OCI-LY7 (cell line): ENCODE measurements at regions not wholly inside any gene's neighbourhood (a gene's known extent, or its start where the extent isn't known, plus 50 kb on each side); places are given as distances from the start of the nearest gene placed in this dataset.

ENCODE experiments used
- BruUV-seq: library from RNA; stranded (reverse); fragments of 400-500 nt; replicated peaks from 2 replicates; lab custom pipeline; 2021; lab: Mats Ljungman, UMichigan
- CTCF ChIA-PET: fragments of 300-600 bp; sonication (Branson Sonifier 250); formaldehyde crosslinking; loops from one replicate; lab custom pipeline; 2022; ENCODE audit warnings: antibody characterized with exemption; ENCODE audit not compliant: unreplicated experiment; lab: Charles Lee
- POLR2A ChIA-PET: fragments of 300-600 bp; sonication (Branson Sonifier 250); formaldehyde crosslinking; loops from one replicate; lab custom pipeline; 2022; ENCODE audit warnings: antibody characterized with exemption; lab: Charles Lee
- DNase-seq: peaks from one replicate; pipeline ENCODE4 v3.0.0-alpha.2; 2015; ENCODE audit warnings: low spot score
- H2AFZ ChIP-seq: fragments of 200-600 bp; sonication (generic), shearing (Covaris generic); 2 replicates; pipeline ENCODE4 v1.6.1; 2014; ENCODE audit warnings: mild to moderate bottlenecking, antibody characterized with exemption, low read length, moderate library complexity
- H3K27ac ChIP-seq: fragments of 200-600 bp; sonication (generic); 2 replicates; pipeline ENCODE4 v1.5.1; 2014; ENCODE audit warnings: mixed run types, low read depth, mild to moderate bottlenecking, moderate library complexity, low read length, inconsistent platforms; ENCODE audit not compliant: poor library complexity, severe bottlenecking
- H3K36me3 ChIP-seq: fragments of 200-600 bp; sonication (generic); 2 replicates; pipeline ENCODE4 v1.6.1; 2014; ENCODE audit warnings: mild to moderate bottlenecking, antibody characterized with exemption, low read length, moderate library complexity, mixed read lengths; ENCODE audit not compliant: insufficient read depth
- H3K4me1 ChIP-seq: fragments of 200-600 bp; sonication (generic); 2 replicates; pipeline ENCODE4 v1.5.1; 2014; ENCODE audit warnings: mild to moderate bottlenecking, low read length; ENCODE audit not compliant: insufficient read depth, poor library complexity, severe bottlenecking
- H3K4me2 ChIP-seq: fragments of 200-600 bp; sonication (generic); 2 replicates; pipeline ENCODE4 v1.6.1; 2014; ENCODE audit warnings: mild to moderate bottlenecking, low read length
- H3K4me3 ChIP-seq: fragments of 200-600 bp; sonication (generic); 2 replicates; pipeline ENCODE4 v1.5.1; 2014; ENCODE audit warnings: mild to moderate bottlenecking, low read depth, low read length; ENCODE audit not compliant: poor library complexity, severe bottlenecking
- H3K79me2 ChIP-seq: fragments of 200-600 bp; sonication (generic); 2 replicates; pipeline ENCODE4 v1.6.1; 2016; ENCODE audit warnings: low read depth, mild to moderate bottlenecking, low read length, moderate library complexity, mixed read lengths; ENCODE audit not compliant: insufficient read depth
- H3K9me2 ChIP-seq: fragments of 200-600 bp; sonication (generic); 2 replicates; pipeline ENCODE4 v1.6.1; 2016; ENCODE audit warnings: mild to moderate bottlenecking, low read length, mixed read lengths; ENCODE audit not compliant: insufficient read depth
- H3K9me3 ChIP-seq: fragments of 200-600 bp; sonication (generic); 2 replicates; pipeline ENCODE4 v1.6.1; 2014; ENCODE audit warnings: mild to moderate bottlenecking, mixed run types, low read length, mixed read lengths
- H4K20me1 ChIP-seq: fragments of 200-600 bp; sonication (generic); 2 replicates; pipeline ENCODE4 v1.6.1; 2014; ENCODE audit warnings: mild to moderate bottlenecking, antibody characterized with exemption, low read length, moderate library complexity, mixed read lengths; ENCODE audit not compliant: insufficient read depth
- EZH2phosphoT487 ChIP-seq: fragments of 200-600 bp; sonication (generic); IDR thresholded peaks from 2 replicates; pipeline ENCODE4 v1.6.1; 2018; ENCODE audit warnings: low read depth, borderline replicate concordance, mild to moderate bottlenecking, mixed run types, antibody characterized with exemption, low read length, moderate library complexity, mixed read lengths
- intact Hi-C: fragments of 100-400 bp; cut with micrococcal nuclease; formaldehyde crosslinking; loops from one replicate; pipeline ENCODE4 v1.10.0; 2022; ENCODE audit not compliant: unreplicated experiment
- TF ChIP-seq, protein P1 (sequence below): fragments of 200-600 bp; sonication (generic); conservative IDR thresholded peaks from 2 replicates; pipeline ENCODE4 v1.5.1; 2014; ENCODE audit warnings: mild to moderate bottlenecking, antibody characterized with exemption, low read length, moderate library complexity, mixed read lengths

DNA sequence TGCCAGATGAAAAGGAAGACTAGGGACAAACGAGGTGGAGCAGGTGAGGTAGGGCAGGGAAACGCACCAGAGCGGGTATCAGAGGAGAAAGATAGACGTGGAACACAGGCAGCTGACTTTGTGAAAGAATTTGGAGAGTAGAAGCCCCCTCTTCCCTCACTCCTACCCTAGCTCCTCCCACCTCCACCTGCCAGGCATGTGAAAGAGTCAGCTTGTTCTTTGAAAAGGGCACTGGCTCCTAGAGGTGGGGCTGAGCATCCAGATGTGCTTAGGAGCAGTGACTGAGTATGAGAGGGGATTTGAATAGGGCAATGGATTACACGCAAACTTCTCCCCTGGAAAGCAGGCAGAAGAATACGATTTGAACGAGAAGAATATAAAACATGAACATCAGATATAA is 174.2 kb upstream of the INHBA start:
- no peak overlapping the region for H3K27ac ChIP-seq
- no peak for TF ChIP-seq EZH2phosphoT487
- TF ChIP-seq, protein P1, sequence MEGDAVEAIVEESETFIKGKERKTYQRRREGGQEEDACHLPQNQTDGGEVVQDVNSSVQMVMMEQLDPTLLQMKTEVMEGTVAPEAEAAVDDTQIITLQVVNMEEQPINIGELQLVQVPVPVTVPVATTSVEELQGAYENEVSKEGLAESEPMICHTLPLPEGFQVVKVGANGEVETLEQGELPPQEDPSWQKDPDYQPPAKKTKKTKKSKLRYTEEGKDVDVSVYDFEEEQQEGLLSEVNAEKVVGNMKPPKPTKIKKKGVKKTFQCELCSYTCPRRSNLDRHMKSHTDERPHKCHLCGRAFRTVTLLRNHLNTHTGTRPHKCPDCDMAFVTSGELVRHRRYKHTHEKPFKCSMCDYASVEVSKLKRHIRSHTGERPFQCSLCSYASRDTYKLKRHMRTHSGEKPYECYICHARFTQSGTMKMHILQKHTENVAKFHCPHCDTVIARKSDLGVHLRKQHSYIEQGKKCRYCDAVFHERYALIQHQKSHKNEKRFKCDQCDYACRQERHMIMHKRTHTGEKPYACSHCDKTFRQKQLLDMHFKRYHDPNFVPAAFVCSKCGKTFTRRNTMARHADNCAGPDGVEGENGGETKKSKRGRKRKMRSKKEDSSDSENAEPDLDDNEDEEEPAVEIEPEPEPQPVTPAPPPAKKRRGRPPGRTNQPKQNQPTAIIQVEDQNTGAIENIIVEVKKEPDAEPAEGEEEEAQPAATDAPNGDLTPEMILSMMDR: no peak
- no peak overlapping the region for H3K4me3 ChIP-seq
- ChIA-PET POLR2A (no interaction called here), CTCF (no interaction called here)
- no peaks in the 10 kb centered on the region for H3K36me3 ChIP-seq
- H3K4me2 ChIP-seq: no peak overlapping the region
- no peaks in the 10 kb centered on the region for H3K9me2 ChIP-seq
- no peaks in the 10 kb centered on the region for H3K79me2 ChIP-seq
- H3K9me3 ChIP-seq: peaks cover 5% of the 10 kb centered on the region; the same call in 1 of the 2 replicates
- BruUV-seq: no TSS peak
- H4K20me1 ChIP-seq: no peaks in the 10 kb centered on the region
- DNase-seq: no peak
- intact Hi-C loops: no loop called here
- no peak overlapping the region for H2AFZ ChIP-seq
- peaks cover 12% of the 10 kb centered on the region for H3K4me1 ChIP-seq

- Histone ChIP-seq H3K27ac (no peak overlapping the region), H3K4me3 (no peak overlapping the region), H3K9me3 (no peaks in the 10 kb centered on the region), H3K4me1 (no peaks in the 10 kb centered on the region), H3K9me2 (no peaks in the 10 kb centered on the region), H3K4me2 (no peak overlapping the region), H2AFZ (no peak overlapping the region), H3K79me2 (no peaks in the 10 kb centered on the region), H4K20me1 (no peaks in the 10 kb centered on the region), H3K36me3 (no peaks in the 10 kb centered on the region)
- BruUV-seq: no TSS peak
- ChIA-PET POLR2A (no interaction called here), CTCF (no interaction called here)
- no peak for DNase-seq
- TF ChIP-seq, protein P1: no peak
- TF ChIP-seq EZH2phosphoT487: no peak
- intact Hi-C loops: no loop called here
Observed at GRCh38 chr7:41875513-41875912, 172.6 kb upstream of the INHBA start.

GRCh38 chr7:41874201-41874785 is 171.4 kb upstream of the INHBA start:
- no peaks in the 10 kb centered on the region for H3K9me2 ChIP-seq
- POLR2A ChIA-PET: no interaction called here
- H3K4me1 ChIP-seq: no peaks in the 10 kb centered on the region
- intact Hi-C loops: no loop called here
- H3K4me3 ChIP-seq: no peak overlapping the region
- no peak for TF ChIP-seq EZH2phosphoT487
- TF ChIP-seq, protein P1: no peak
- H3K36me3 ChIP-seq: no peaks in the 10 kb centered on the region
- DNase-seq: no peak
- H2AFZ ChIP-seq: no peak overlapping the region
- no TSS peak for BruUV-seq
- H4K20me1 ChIP-seq: no peaks in the 10 kb centered on the region
- CTCF ChIA-PET: no interaction called here
- H3K9me3 ChIP-seq: no peaks in the 10 kb centered on the region
- no peak overlapping the region for H3K4me2 ChIP-seq
- no peaks in the 10 kb centered on the region for H3K79me2 ChIP-seq
- H3K27ac ChIP-seq: no peak overlapping the region
